NCI-H2171 (cell line): ENCODE measurements at regions not wholly inside any gene's neighbourhood (a gene's known extent, or its start where the extent isn't known, plus 50 kb on each side); places are given as distances from the start of the nearest gene placed in this dataset.
"Not testable (repeated sequence)": the region's sequence is repeated elsewhere in the genome, so short reads cannot be mapped to it uniquely, and the experiment has no call there.

Source experiments
- DNase-seq: peaks from one replicate; lab custom pipeline; 2025; lab: John Stamatoyannopoulos, UW

DNA sequence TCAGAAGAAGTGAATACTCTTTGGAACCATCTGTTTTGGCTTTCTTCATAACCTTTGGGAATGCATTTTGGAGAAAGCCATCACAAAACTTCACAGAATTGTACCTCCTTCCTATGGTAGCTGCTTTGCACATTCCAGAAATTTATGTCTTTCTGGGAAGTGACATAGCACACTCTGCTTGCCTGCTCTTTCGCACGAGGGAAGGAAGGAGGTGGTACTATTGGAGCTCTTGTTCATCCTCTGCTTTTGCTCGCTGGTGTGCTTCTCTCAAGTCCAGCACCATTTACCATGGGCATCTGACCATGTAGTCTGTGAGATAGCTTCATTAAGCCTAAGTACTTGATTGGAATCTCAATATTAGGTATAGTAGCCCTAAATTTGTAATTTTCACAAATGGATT is 473.3 kb upstream of the SLC35B3 start:
- no peak for DNase-seq

DNA sequence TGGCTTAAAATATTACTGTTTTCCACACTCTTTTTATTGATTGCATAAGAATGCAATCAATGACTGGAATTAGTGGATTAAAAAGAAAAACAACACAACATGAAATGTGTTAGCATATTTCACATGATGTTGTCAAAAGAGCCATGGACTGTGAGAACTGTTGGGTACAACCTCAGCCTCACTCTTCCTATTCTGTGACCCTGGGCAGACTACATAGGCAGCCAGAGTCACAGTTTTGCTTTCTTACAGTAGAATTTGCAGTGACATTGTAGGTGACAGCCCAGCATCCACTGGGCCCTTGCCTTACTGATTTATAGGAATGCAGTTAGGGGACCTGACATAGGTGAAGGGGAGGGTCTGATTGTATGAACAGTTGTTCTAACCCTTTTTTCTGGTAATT is 471.4 kb upstream of the SLC35B3 start:
- DNase-seq, result no peak

DNA sequence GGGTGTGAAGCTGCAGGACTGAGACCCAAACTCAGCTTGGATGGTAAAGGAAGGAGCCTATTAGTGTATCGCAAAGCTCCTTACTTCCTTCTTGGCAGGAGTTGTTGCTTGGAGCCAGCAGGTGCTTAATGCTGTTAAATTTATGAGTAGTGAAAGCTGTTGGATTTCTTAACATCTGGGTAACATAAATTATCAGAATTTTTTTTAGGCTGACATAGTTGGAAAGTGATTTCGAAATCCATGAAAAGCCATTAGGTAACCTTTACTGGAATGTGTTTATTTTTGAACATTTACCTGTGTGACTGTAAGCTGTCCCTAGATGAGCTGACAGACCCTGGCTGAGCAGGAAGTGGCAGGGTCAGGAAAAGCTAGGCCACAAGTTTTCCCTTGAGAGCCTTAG is 470.4 kb upstream of the SLC35B3 start:
- no peak for DNase-seq

DNA sequence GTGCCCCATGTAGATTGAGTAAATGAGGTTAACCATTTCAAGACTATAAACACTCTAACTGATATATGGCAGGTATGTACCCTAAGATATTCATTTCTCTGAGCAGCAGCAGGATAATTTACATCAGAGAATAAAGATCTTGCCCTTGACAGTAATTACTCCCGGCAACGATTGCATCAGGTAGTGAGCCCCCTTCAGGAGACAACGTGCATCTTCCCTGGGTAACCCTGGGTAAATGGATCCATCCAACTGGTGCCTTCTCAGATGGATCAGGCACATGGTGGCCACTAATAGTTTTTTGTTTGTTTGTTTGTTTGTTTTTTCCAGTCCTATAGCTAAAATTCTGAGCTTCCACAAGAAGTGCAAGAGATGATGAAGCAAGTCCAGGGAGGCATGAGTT is 469.4 kb upstream of the SLC35B3 start:
- no peak for DNase-seq

DNA sequence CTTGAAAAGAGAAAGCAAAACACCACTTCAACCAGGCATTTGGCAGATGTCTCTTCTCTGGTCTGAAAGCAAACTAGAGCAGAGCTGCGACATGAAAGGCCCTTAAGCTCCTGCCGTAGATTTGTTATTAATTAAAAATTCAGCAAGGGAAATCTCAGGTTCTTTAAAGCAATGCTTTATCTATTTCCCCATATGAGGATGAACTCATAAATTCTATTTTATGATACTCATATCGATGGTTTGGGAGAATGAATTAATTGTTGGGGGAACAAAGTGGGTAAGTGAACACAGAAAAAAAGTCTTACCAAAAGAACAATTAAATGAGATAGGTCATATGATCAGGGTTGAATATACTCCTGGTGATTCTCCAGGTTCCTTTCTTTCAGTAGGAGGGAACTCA is 464.7 kb upstream of the SLC35B3 start:
- no peak for DNase-seq

DNA sequence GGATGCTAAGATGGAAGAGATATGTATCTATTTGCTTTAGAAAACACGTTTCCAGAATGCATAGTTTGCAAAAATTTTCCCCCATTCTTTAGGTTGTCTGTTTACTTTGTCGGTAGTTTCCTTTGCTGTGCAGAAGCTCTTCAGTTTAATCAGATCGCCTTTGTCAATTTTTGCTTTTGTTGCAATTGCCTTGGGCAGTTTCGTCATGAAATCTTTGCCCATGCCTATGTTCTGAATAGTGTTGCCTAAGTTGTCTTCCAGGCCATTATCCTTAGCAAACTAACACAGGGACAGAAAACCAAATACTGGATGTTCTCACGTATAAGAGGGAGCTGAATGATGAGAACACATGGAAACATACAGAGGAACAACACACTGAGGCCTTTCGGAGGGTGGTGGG is 454.2 kb upstream of the SLC35B3 start:
- no peak for DNase-seq

DNA sequence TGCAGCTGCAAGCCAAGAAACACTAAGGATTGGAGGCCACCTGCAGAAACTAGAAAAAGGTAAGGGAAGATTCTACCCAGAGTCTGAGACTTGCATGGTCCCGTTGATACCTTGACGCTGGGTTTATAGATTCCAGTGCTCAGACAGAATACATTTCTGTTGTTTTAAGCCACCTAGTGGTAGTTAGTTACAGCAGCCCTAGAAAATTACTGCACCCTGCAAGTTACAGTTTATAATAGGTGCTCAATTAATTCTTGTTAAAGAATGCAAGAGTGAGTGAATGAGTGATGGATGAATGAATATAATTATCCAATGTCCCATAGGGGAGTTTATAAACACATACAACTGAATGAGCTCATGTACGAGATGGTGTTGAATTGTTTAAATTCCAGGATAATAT is 453.1 kb upstream of the SLC35B3 start:
- DNase-seq, result no peak

DNA sequence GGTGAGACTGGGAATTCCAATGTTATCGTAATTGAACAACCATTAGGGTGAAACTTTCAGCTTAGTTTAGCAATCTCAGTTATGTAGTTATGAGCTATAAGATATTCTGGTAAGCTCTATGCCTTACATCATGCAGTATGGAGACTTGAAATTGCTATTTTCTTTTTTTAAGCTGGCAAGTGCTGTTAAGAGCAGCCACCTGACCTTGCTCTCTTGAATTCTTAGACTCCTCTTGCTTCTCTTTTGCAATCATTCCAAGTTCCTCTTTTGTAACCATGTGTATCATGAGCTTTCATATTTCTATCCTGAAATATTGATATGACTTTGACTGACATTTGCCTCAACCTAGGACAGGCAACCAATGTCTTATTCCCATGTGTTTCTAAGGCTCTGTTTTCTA is 446.3 kb upstream of the SLC35B3 start:
- no peak for DNase-seq

DNA sequence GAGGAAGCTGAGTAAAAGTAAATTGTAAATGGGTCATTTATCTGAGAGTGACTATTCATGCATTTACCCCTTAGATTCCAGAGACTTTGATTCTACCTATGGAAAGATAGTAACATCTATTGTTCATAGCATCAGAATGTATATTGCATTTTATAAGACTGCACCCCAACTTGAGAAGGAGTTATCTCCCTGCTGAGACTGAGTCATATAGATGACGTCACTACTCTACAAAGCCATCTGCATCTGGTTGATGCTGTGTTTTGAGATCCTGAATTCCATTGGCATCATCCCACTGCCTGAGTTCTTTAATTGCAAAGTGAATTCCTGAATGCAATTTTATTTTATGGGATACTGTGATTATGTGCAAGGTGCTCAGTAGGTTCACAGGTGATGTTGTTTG is 444.0 kb upstream of the SLC35B3 start:
- no peak for DNase-seq

DNA sequence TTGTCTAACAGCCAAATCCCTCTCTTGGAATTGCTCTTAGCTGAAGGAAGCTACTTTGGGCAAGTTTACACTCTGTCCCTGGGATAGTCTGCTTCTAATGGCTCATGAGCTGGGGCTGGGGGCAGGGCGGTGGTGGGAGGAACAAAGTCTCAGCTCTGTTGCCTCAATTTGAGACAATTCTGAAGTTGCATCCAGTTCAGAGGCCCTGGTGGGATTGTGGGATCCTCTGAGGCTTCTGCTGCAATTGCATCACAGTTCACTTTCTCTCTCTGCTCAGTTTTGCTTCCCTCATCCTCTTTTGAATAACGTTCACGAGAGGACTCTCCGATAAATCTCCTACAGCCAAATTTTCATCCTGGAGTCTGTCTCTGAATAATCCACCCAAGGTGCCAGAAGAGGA is 440.6 kb upstream of the SLC35B3 start:
- DNase-seq, result no peak

DNA sequence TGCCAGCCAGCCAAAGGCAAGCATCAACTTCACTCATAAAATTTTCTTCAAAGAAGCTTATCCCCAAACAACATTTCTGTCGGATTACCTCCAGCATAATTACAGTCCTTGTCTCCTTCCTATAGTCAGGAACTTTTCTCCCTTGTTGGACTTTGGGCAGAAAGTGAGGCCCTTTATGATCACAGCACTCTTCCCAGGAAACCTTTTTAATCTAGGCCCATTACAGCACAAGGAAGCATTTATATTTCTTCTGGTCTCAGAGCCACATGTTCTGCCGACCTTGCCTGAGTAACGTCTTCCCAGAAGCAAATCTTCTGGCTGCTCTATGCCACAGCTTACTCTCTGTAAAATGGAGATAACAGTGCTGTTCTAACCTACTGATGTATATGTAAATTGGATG is 437.2 kb upstream of the SLC35B3 start:
- DNase-seq, result no peak

DNA sequence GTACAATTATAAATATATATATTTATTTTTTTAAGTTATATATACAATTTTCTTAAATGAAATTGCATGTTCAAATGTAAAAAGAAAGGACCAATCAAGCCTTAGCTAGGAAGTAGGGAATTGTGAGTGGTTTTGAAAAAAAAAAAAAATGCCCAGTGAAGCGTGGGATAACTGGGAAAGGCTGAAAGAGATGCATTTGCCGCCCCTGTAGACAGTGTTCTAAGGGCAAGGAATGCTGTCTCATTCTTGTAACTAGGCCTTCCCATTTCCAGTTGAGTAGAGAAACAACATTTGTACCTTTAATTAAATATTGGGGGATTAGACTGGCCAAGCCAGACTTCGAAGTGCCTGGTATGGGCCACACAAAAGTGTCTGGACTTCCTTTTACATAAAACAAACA is 430.1 kb upstream of the SLC35B3 start:
- DNase-seq, result no peak

DNA sequence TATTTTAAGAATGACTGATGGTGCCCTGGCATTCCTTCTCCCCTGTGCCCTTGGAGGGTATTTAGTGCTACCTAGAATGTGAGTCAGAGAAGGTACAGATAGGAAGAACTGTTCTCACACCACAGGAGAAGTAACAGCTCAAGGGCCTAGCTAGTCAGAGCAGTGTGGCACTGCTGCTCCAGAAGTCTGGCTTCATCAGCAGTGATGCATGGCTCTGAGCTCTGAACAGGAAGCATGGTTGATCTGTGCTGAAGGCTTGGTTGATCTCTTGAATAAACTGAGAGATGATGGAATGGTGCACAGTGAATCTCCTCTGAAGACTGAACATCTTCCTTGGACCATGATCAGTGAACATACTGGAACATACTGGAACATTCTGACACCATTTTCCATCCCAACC is 425.3 kb upstream of the SLC35B3 start:
- no peak for DNase-seq

DNA sequence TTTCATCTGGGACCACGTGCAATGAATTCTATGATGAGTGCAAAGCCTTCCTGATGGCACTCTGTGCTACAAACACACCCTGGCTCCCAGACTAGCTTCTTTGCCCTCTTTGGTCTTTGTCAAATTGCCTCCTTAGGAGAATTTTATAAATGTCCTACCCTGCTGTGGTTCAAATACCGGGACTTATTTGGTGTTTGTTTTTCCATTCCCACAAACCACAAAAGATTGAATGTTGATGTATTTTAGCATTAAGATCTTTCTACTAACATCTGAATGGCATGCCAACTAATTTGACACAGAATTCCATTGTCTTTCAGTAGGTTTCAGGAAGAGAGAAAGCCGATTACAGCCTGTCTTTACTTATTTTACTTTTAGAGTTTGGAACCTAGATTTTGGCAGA is 424.2 kb upstream of the SLC35B3 start:
- no peak for DNase-seq

DNA sequence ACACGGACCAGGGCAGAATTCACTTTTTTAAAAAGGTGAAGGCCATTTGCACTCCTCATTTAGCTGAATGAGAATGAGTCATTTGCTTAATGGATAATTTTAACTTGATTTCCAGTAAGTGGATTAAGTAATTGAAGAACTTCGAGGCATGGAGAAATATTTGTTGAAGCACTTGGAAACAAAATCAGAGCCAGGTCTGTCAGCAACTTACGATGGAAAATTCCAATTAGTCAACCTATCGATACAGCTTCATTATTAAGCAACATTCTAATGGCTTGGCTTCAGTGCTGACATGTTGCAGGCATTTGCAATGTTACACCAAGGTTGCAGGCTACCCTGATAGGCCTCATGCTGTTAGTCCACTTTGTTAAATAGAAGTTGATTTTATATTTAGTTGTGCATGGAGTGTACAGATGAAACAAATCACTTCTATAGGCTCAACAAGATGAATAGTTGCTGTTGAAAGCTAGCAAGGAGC is 423.5 kb upstream of the SLC35B3 start:
- DNase-seq, result no peak

DNA sequence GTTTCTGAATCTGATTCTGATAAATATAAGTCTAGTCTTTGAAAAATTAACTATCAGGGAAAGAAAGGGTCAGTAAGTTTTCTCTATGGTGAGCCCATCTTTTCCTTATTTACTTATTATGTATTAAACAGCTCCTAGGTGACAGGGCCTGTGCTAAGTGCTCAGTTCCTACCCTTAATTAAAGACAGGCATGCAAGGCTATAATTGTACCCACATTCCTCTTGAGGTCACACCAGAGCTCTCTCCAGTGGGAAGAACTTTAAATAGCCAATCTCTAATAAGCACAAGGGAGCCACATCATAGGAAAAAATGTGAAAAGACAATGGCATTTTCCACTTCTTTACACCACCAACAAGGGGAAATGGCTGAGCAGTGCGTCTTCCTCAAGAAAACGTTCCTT is 421.8 kb upstream of the SLC35B3 start:
- DNase-seq, result no peak

DNA sequence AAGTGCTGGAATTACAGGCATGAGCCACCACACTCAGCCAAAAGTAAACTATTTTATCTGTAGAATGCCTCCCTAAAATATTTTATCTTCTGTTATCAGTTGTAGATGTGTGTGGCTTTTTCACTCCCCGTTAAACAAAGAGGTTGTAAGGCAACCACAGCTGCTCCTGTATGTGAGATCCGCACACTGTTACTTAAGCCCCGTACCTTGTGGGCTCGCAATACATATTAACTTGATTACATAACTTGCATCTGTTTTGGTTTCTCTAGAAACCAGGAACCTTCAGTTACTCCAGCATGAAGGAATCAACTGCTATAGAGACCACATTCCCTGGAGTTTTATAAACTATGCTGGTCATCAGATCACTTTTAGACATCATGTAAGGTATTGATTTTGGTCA is 420.1 kb upstream of the SLC35B3 start:
- no peak for DNase-seq

DNA sequence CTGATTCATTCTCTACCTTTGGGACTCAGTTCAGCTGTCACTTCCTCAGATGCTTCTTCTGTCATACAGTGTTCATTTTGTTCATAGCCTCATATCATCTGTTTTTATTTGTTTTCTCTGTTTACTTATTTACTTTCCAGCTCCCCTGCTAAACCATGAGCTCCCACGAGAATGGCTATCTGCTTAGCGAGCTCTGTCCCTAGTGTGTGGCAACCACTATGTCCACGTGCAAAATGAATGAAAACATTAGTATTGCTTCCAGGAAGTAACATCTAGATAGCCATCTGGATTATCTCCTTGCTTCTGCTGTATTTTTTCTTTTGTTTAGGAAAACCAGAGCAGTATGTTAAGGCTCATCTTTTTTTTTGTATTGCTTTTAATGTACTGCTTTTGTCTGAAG is 417.0 kb upstream of the SLC35B3 start:
- no peak for DNase-seq

DNA sequence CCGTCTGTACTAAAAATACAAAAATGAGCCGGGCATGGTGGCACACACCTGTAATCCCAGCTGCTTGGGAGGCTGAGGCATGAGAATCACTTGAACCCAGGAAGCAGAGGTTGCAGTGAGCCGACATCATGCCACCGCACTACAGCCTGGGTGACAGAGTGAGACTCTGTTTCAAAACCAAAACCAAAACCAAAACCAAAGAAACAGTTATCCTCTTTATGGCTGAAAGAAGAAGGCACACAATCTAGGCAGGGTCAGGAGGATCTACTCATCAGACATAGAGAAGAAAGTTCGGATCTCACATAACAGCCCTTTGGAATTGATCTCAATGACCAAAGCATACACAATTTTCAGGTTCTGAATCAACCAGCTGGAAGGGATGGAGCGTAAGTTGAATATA is 411.3 kb upstream of the SLC35B3 start:
- DNase-seq, result not testable (repeated sequence)

DNA sequence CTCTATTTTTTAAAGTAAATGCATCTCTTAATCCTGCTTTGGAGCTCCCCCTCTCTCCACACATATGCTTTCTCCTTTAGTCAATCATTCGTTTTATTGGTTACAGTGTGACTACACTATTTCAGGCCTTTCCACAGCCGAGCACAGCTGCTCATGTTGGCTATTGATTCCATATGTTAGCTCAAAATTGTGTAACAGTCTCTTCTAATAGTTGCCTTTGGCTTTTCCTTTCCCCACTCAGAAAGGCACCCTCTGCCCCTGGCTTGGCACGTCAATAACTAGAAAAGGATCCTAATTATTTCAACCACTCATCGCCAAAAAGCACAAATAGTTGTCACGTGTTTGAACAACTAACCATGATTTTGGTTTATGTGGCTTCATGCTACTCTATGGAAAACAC is 410.3 kb upstream of the SLC35B3 start:
- DNase-seq, result no peak

DNA sequence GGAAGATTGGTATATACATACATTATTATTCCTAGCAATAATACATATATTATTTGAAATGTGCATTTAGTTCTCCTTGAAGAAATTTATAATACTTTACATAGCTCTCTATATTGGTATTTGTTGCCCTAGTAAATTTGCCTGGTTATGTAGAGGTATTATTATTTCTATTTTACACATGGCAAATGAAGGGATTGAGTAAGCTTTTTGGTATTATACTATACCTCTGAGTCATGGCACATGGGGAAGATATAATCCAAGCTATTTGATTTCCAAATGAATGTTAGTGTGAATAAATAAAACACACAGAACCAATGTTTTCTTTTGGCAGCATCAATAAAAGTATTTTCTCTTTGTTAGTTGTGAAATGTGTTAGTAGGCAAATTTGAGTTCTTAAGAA is 409.6 kb upstream of the SLC35B3 start:
- DNase-seq, result no peak

DNA sequence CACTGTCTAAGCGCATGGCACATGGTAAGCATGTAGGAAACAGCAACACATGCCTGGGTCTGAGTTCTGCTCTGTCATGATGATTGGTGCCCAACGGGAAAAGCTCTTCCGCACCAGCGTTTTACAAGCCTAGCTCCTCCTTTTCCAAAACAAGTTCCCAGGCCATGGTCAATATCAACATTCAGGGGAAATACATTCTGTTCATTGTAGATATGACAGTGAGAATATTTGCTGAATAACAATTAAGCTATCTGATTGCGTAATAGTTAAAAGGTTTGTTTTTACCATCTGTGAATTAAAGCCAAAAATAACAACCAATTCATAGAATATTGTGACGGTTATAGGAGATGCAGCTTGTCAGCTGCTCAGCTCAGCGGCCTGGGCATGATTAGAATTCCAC is 404.3 kb upstream of the SLC35B3 start:
- no peak for DNase-seq

DNA sequence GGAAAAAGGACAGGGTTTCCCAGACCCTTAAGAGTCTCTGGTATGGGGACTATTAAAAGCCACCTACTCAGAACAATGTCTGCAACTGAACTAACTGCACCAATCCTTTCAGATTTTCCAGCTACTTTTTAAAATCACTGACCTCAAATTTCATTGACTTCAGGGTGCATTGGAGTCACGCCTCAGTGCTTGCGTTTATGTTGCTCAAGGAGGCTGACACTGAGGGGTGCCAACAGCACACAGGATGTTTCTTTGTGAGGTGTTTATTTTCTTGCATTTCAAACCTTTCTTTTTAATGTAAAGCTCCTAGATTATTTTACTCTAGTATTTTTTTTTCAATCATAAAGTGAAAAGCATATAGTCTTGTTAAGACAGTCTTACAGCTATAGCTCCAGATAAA is 402.0 kb upstream of the SLC35B3 start:
- DNase-seq, result no peak

DNA sequence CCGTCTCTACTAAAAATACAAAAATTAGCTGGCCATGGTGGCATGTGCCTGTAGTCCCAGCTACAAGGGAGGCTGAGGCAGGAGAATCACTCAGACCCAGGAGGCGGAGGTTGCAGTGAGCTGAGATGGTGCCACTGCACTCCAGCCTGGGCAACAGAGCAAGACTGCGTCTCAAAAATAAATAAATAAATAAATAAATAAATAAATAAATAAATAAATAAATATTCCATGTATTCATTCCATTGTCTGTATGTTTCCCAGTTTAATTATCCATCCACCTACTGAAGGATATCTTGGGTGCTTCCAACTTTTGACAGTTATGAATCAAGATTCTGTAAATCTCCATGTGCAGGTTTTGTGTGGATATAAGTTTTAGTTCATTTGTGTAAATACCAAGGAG is 397.4 kb upstream of the SLC35B3 start:
- not testable (repeated sequence) for DNase-seq
